Prostate gland (tissue), 2 donors: ENCODE measurements at regions not wholly inside any gene's neighbourhood (a gene's known extent, or its start where the extent isn't known, plus 50 kb on each side); places are given as distances from the start of the nearest gene placed in this dataset.

Experiments
- CTCF ChIP-seq, 4 experiments: fragments of 200-600 bp in 2 of 4; fragments of 450-650 bp in 2 of 4; sonication (generic) in 2 of 4; IDR thresholded peaks; 1 replicate in 3 of 4; 2 replicates in 1 of 4; pipeline ENCODE4 v1.5.1; 2016 to 2019; ENCODE audit warnings: antibody characterized with exemption in 4 of 4, mild to moderate bottlenecking in 2 of 4, moderate library complexity in 2 of 4
- POLR2A ChIP-seq: fragments of 450-650 bp; IDR thresholded peaks from one replicate; pipeline ENCODE4 v1.6.1; 2016; ENCODE audit warnings: antibody characterized with exemption, mild to moderate bottlenecking
- POLR2AphosphoS5 ChIP-seq: sonication (generic); formaldehyde crosslinking; IDR thresholded peaks from one replicate; pipeline ENCODE4 v1.6.1; 2017; ENCODE audit warnings: antibody characterized with exemption

GRCh38 chr5:12023614-12024241, 119.5 kb upstream of the CTNND2 start:
- TF ChIP-seq POLR2AphosphoS5 (no peak), CTCF (IDR thresholded peaks at IDR 0.05) (peak; percentile 16 to 53 (median 42)), POLR2A (no peak)
